ENCODE measurements at regions not wholly inside any gene's neighbourhood (a gene's known extent, or its start where the extent isn't known, plus 50 kb on each side); places are given as distances from the start of the nearest gene placed in this dataset.

GRCh38 chr16:86034421-86034919 lies 135.5 kb downstream of the IRF8 start:
- TF ChIP-seq CTCF (IDR thresholded peaks at IDR 0.05) = no peak
- TF ChIP-seq POLR2A (IDR thresholded peaks at IDR 0.05) = no peak

All from tibial nerve (tissue), 3 donors.